PC-3 (cell line): ENCODE measurements at regions not wholly inside any gene's neighbourhood (a gene's known extent, or its start where the extent isn't known, plus 50 kb on each side); places are given as distances from the start of the nearest gene placed in this dataset.

Source experiments
- EZH2 ChIP-seq: fragments of 300-600 bp; sonication (generic); IDR thresholded peaks from one replicate; pipeline ENCODE4 v1.6.1; 2017; ENCODE audit warnings: antibody characterized with exemption, mild to moderate bottlenecking, low read length; ENCODE audit not compliant: unreplicated experiment
- EZH2phosphoT487 ChIP-seq: fragments of 300-600 bp; sonication (generic); IDR thresholded peaks from 2 replicates; pipeline ENCODE4 v1.6.1; 2018; ENCODE audit warnings: mild to moderate bottlenecking, antibody characterized with exemption, low read length, borderline replicate concordance
- TF ChIP-seq, protein P1 (sequence below): fragments of 300-600 bp; sonication (generic); conservative IDR thresholded peaks from 2 replicates; pipeline ENCODE4 v1.5.1; 2017; ENCODE audit warnings: antibody characterized with exemption, low read depth, mild to moderate bottlenecking, low read length

DNA sequence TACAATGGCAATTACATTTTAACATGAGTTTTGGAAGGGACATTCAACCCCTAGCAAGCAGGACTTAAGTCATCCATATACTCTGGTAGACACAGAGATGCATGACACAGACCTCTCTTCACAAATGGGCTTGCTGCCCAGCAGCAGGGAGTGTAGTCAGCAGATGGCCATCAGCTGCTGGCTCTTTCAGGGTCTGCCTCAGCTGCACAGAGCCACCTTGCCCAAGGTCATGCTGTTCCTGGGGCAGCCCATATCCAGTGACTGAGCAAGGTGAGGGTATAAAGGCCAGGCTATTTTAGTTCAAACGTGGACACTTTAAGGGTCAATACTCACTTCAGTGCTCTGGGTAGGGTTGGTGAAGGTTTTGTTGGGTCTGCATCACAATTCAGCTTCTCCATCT is 58.3 kb upstream of the JDP2 start:
- TF ChIP-seq, protein P1, sequence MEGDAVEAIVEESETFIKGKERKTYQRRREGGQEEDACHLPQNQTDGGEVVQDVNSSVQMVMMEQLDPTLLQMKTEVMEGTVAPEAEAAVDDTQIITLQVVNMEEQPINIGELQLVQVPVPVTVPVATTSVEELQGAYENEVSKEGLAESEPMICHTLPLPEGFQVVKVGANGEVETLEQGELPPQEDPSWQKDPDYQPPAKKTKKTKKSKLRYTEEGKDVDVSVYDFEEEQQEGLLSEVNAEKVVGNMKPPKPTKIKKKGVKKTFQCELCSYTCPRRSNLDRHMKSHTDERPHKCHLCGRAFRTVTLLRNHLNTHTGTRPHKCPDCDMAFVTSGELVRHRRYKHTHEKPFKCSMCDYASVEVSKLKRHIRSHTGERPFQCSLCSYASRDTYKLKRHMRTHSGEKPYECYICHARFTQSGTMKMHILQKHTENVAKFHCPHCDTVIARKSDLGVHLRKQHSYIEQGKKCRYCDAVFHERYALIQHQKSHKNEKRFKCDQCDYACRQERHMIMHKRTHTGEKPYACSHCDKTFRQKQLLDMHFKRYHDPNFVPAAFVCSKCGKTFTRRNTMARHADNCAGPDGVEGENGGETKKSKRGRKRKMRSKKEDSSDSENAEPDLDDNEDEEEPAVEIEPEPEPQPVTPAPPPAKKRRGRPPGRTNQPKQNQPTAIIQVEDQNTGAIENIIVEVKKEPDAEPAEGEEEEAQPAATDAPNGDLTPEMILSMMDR: no peak
- no peak for TF ChIP-seq EZH2phosphoT487
- TF ChIP-seq EZH2: no peak
